LNCAP (cell line): ENCODE measurements at regions not wholly inside any gene's neighbourhood (a gene's known extent, or its start where the extent isn't known, plus 50 kb on each side); places are given as distances from the start of the nearest gene placed in this dataset.

Experiments used
- CTCF ChIP-seq: fragments of 450-650 bp; IDR thresholded peaks from 2 replicates; pipeline ENCODE4 v1.5.1; 2017; ENCODE audit warnings: mild to moderate bottlenecking

GRCh38 chr1:239617731-239618130 lies 231.4 kb downstream of the CHRM3 start:
- TF ChIP-seq CTCF: no peak

GRCh38 chr1:239619190-239619589 lies 232.8 kb downstream of the CHRM3 start:
- TF ChIP-seq CTCF: no peak

GRCh38 chr1:239630767-239631166 lies 244.4 kb downstream of the CHRM3 start:
- TF ChIP-seq CTCF: no peak

- no peak for TF ChIP-seq CTCF
Observed at GRCh38 chr1:239633432-239633831, 247.1 kb downstream of the CHRM3 start.

- TF ChIP-seq CTCF: no peak
Observed at GRCh38 chr1:239635276-239635675, 248.9 kb downstream of the CHRM3 start.

GRCh38 chr1:239636347-239636746 lies 250.0 kb downstream of the CHRM3 start:
- no peak for TF ChIP-seq CTCF

- no peak for TF ChIP-seq CTCF
Observed at GRCh38 chr1:239644604-239645003, 258.2 kb downstream of the CHRM3 start.

- no peak for TF ChIP-seq CTCF
Observed at GRCh38 chr1:239647045-239647444, 260.7 kb downstream of the CHRM3 start.
